Stimulated activated naive CD8-positive, alpha-beta T cell treated with anti-CD3 and anti-CD28 coated beads, Interleukin-15, Interleukin-2, amounts not matched to agents 100 ng/mL and 50 ng/mL, for 24 hours (primary cell): ENCODE measurements at regions not wholly inside any gene's neighbourhood (a gene's known extent, or its start where the extent isn't known, plus 50 kb on each side); places are given as distances from the start of the nearest gene placed in this dataset.

ENCODE experiments used
- H3K27ac Mint-ChIP-seq: one replicate; pipeline ENCODE4 v1.8.0; 2021; ENCODE audit warnings: mild to moderate bottlenecking, mixed read lengths
- H3K27me3 Mint-ChIP-seq: one replicate; pipeline ENCODE4 v1.8.0; 2021; ENCODE audit warnings: mixed read lengths
- H3K36me3 Mint-ChIP-seq: one replicate; pipeline ENCODE4 v1.8.0; 2021; ENCODE audit warnings: low read depth, mixed read lengths
- H3K4me1 Mint-ChIP-seq: one replicate; pipeline ENCODE4 v1.8.0; 2021; ENCODE audit warnings: low read depth, mixed read lengths
- H3K4me3 Mint-ChIP-seq: one replicate; pipeline ENCODE4 v1.8.0; 2021; ENCODE audit warnings: mild to moderate bottlenecking, mixed read lengths
- H3K9me3 Mint-ChIP-seq: one replicate; pipeline ENCODE4 v1.8.0; 2021; ENCODE audit warnings: mixed read lengths

- H3K9me3 Mint-ChIP-seq: no peaks in the 10 kb centered on the region
- H3K27ac Mint-ChIP-seq: no peak overlapping the region
- H3K4me3 Mint-ChIP-seq: no peak overlapping the region
- H3K36me3 Mint-ChIP-seq: no peaks in the 10 kb centered on the region
- no peaks in the 10 kb centered on the region for H3K27me3 Mint-ChIP-seq
- H3K4me1 Mint-ChIP-seq: no peaks in the 10 kb centered on the region
These were observed 435.0 kb upstream of the NR2F2 start for GRCh38 chr15:95895508-95895907.

- H3K4me3 Mint-ChIP-seq: no peak overlapping the region
- H3K9me3 Mint-ChIP-seq: no peaks in the 10 kb centered on the region
- H3K36me3 Mint-ChIP-seq: no peaks in the 10 kb centered on the region
- H3K4me1 Mint-ChIP-seq: no peaks in the 10 kb centered on the region
- H3K27ac Mint-ChIP-seq: no peak overlapping the region
- no peaks in the 10 kb centered on the region for H3K27me3 Mint-ChIP-seq
These were observed 432.8 kb upstream of the NR2F2 start for GRCh38 chr15:95897651-95898050.

- Mint-ChIP-seq H3K27me3 (peaks cover 3% of the 10 kb centered on the region), H3K27ac (no peak overlapping the region), H3K9me3 (no peaks in the 10 kb centered on the region), H3K36me3 (no peaks in the 10 kb centered on the region), H3K4me3 (no peak overlapping the region), H3K4me1 (no peaks in the 10 kb centered on the region)
These were observed 431.7 kb upstream of the NR2F2 start for GRCh38 chr15:95898761-95899160.

- Mint-ChIP-seq H3K4me3 (no peak overlapping the region), H3K27ac (no peak overlapping the region), H3K36me3 (no peaks in the 10 kb centered on the region), H3K4me1 (no peaks in the 10 kb centered on the region), H3K27me3 (peaks cover 3% of the 10 kb centered on the region), H3K9me3 (no peaks in the 10 kb centered on the region)
These were observed 429.2 kb upstream of the NR2F2 start for GRCh38 chr15:95901271-95901670.

GRCh38 chr15:95902606-95903005, 427.9 kb upstream of the NR2F2 start:
- no peak overlapping the region for H3K4me3 Mint-ChIP-seq
- no peaks in the 10 kb centered on the region for H3K36me3 Mint-ChIP-seq
- no peak overlapping the region for H3K27ac Mint-ChIP-seq
- H3K9me3 Mint-ChIP-seq: no peaks in the 10 kb centered on the region
- H3K4me1 Mint-ChIP-seq: no peaks in the 10 kb centered on the region
- peaks cover 3% of the 10 kb centered on the region for H3K27me3 Mint-ChIP-seq

- Mint-ChIP-seq H3K4me1 (no peaks in the 10 kb centered on the region), H3K27me3 (peaks cover 3% of the 10 kb centered on the region), H3K36me3 (no peaks in the 10 kb centered on the region), H3K4me3 (no peak overlapping the region), H3K27ac (no peak overlapping the region), H3K9me3 (no peaks in the 10 kb centered on the region)
These were observed 427.1 kb upstream of the NR2F2 start for GRCh38 chr15:95903352-95903751.

GRCh38 chr15:95910643-95911212, 419.8 kb upstream of the NR2F2 start:
- peaks cover 9% of the 10 kb centered on the region for H3K27me3 Mint-ChIP-seq
- H3K36me3 Mint-ChIP-seq: no peaks in the 10 kb centered on the region
- no peaks in the 10 kb centered on the region for H3K4me1 Mint-ChIP-seq
- no peak overlapping the region for H3K4me3 Mint-ChIP-seq
- H3K27ac Mint-ChIP-seq: no peak overlapping the region
- no peaks in the 10 kb centered on the region for H3K9me3 Mint-ChIP-seq

DNA sequence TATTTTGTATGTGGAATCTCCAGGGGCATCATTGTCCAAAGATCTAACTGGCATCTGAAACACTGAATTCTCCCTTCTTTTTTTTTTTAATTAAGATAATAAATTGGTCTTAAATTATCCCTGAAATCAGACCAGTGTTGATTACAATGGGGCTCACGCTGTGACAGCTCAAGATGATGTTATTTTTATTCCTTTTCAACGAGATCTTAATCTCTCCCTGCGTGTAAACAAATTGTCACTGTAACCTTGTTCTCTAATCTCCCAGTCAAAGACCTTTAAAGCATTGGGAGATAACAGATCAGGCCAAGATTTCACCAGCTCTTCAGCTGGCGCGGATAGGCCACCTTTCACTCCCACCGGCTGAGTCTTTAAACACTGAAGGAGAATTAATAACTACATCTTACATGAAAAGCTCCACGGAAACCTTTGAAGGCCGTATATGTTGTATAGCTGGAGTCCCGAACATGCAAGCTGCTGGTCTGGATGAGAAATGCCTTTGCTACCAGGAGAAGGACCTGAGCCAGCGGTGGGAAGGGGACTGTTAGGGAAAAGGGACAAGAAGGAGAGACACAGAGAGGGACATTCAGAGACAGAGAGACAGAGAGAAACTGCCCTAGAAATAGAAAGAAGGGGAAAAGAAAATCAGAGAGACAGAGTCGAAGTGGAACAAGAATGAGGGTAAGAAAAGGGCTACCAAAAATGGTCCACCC, 418.8 kb upstream of the NR2F2 start:
- Mint-ChIP-seq H3K4me3 (no peak overlapping the region), H3K9me3 (no peaks in the 10 kb centered on the region), H3K27ac (no peak overlapping the region), H3K36me3 (no peaks in the 10 kb centered on the region), H3K27me3 (peaks cover 9% of the 10 kb centered on the region), H3K4me1 (no peaks in the 10 kb centered on the region)

- Mint-ChIP-seq H3K27me3 (peaks cover 9% of the 10 kb centered on the region), H3K36me3 (no peaks in the 10 kb centered on the region), H3K9me3 (no peaks in the 10 kb centered on the region), H3K4me3 (no peak overlapping the region), H3K4me1 (no peaks in the 10 kb centered on the region), H3K27ac (no peak overlapping the region)
These were observed 418.2 kb upstream of the NR2F2 start for GRCh38 chr15:95912280-95912625.

DNA sequence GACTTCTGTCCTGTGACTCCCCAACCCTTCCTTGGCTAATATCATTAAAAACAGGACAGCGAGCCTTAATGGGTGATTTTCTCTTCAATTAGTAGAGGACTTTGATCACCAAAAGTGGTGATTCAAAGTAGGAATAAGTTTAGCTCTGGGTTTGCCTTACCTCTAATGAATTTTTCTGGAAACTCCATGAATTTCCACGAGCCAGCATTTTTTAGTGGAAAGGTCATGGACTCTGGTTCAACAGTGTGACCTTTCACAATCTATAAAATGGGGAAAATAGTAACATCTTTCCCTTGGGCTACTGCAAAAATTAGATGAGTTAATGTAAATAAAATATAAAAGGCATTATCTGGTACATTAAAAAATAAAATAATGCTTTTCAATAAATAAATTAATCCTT, 417.8 kb upstream of the NR2F2 start:
- H3K4me1 Mint-ChIP-seq: no peaks in the 10 kb centered on the region
- no peaks in the 10 kb centered on the region for H3K9me3 Mint-ChIP-seq
- H3K36me3 Mint-ChIP-seq: no peaks in the 10 kb centered on the region
- H3K4me3 Mint-ChIP-seq: no peak overlapping the region
- H3K27me3 Mint-ChIP-seq: peaks cover 9% of the 10 kb centered on the region
- H3K27ac Mint-ChIP-seq: no peak overlapping the region

- Mint-ChIP-seq H3K4me1 (no peaks in the 10 kb centered on the region), H3K27ac (no peak overlapping the region), H3K9me3 (no peaks in the 10 kb centered on the region), H3K4me3 (no peak overlapping the region), H3K36me3 (no peaks in the 10 kb centered on the region), H3K27me3 (peaks cover 4% of the 10 kb centered on the region)
These were observed 413.9 kb upstream of the NR2F2 start for GRCh38 chr15:95916568-95916967.

DNA sequence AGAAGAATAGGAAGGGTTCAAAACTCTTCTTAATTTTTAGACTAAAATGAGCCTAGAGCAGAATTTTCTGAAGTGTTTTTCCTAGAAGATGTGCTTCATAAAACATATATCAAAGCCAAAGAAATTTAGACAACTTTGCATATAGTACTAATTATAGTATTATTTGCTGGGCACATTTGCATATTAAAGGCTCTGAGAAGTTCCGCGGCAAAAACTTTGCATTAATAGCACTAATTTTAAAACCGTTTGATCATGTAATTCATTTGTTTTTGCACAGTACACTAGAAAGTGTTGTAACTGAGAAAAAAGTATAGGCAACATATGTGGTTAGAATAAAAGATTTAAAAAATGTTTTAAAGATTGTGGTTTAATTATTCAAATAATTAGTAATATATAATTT, 412.0 kb upstream of the NR2F2 start:
- Mint-ChIP-seq H3K4me3 (no peak overlapping the region), H3K9me3 (no peaks in the 10 kb centered on the region), H3K27me3 (peaks cover 4% of the 10 kb centered on the region), H3K36me3 (no peaks in the 10 kb centered on the region), H3K27ac (no peak overlapping the region), H3K4me1 (no peaks in the 10 kb centered on the region)

DNA sequence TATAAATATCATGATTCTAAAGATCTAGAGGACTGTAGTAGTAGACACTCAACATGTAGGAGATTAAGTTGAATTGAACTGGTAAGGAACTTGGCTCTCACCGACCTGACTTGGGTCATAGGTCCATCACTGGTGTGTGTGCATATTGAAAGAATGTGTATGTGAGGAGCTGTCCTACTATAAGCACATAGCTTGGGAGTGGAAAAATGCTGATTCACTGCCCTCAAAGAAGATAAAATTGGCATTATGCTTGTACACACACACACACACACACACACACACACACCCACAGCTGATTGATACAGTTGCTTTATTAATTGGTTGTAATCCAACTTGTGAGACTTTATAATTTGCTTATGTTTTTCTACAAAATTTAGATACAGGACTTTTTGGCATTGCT, 411.0 kb upstream of the NR2F2 start:
- H3K36me3 Mint-ChIP-seq: no peaks in the 10 kb centered on the region
- peaks cover 4% of the 10 kb centered on the region for H3K27me3 Mint-ChIP-seq
- no peaks in the 10 kb centered on the region for H3K9me3 Mint-ChIP-seq
- no peak overlapping the region for H3K4me3 Mint-ChIP-seq
- no peak overlapping the region for H3K27ac Mint-ChIP-seq
- no peaks in the 10 kb centered on the region for H3K4me1 Mint-ChIP-seq

GRCh38 chr15:95921404-95921803, 409.1 kb upstream of the NR2F2 start:
- Mint-ChIP-seq H3K27me3 (no peaks in the 10 kb centered on the region), H3K4me3 (no peak overlapping the region), H3K4me1 (no peaks in the 10 kb centered on the region), H3K9me3 (no peaks in the 10 kb centered on the region), H3K27ac (no peak overlapping the region), H3K36me3 (no peaks in the 10 kb centered on the region)

DNA sequence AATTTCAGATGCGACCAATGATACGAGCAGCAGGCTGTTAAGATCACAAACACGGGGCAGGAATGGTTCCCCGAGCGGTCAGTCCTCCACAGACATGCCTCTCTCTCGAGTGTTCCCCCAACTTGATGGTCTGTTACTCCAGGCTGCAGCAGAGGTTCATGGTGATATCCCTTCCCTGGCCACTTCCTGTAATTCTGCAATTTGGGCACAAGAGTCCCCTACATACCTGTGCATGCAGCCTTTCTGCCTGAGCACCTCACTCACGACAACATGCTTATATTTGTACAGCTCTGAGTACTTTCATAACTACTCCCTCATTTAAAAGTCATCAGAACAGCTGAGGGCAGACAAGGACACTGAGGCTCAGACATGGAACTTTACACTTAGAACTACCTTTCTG, 408.1 kb upstream of the NR2F2 start:
- H3K36me3 Mint-ChIP-seq: no peaks in the 10 kb centered on the region
- H3K9me3 Mint-ChIP-seq: no peaks in the 10 kb centered on the region
- no peaks in the 10 kb centered on the region for H3K27me3 Mint-ChIP-seq
- no peaks in the 10 kb centered on the region for H3K4me1 Mint-ChIP-seq
- no peak overlapping the region for H3K27ac Mint-ChIP-seq
- no peak overlapping the region for H3K4me3 Mint-ChIP-seq

DNA sequence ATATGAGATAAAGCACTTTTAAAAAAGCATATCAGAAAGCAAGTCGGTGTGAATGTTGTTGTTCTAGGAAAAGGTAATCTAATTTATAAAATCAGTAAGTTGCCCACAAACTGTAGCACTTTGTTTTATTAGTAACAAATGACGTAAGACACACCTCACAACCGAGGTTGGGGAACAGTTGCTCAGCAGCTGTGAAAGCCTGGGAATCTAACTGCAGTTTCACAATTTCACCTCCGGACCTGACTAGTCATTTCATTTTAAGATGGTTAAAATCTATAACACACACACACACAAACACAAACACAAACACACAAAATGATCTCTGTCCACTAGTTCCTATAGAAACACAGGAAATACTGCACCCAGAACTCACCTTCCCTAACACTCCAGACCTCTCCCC, 406.7 kb upstream of the NR2F2 start:
- H3K27ac Mint-ChIP-seq: no peak overlapping the region
- H3K4me3 Mint-ChIP-seq: no peak overlapping the region
- no peaks in the 10 kb centered on the region for H3K4me1 Mint-ChIP-seq
- no peaks in the 10 kb centered on the region for H3K36me3 Mint-ChIP-seq
- H3K27me3 Mint-ChIP-seq: no peaks in the 10 kb centered on the region
- no peaks in the 10 kb centered on the region for H3K9me3 Mint-ChIP-seq
